SU-DHL-6 (cell line): ENCODE measurements at regions not wholly inside any gene's neighbourhood (a gene's known extent, or its start where the extent isn't known, plus 50 kb on each side); places are given as distances from the start of the nearest gene placed in this dataset.

Source experiments
- H2AFZ ChIP-seq: fragments of 200-600 bp; sonication (generic); 2 replicates; pipeline ENCODE4 v1.6.1; 2014; ENCODE audit warnings: low read depth, mild to moderate bottlenecking, moderate library complexity, mixed read lengths, antibody characterized with exemption, low read length; ENCODE audit not compliant: severe bottlenecking
- H3F3A ChIP-seq: fragments of 200-600 bp; shearing (Covaris generic); 2 replicates; pipeline ENCODE4 v1.6.0; 2016; ENCODE audit warnings: antibody characterized with exemption, mild to moderate bottlenecking; ENCODE audit not compliant: insufficient read depth
- H3K27ac ChIP-seq: fragments of 200-600 bp; sonication (generic); 2 replicates; pipeline ENCODE4 v1.5.1; 2016; ENCODE audit warnings: low read depth, mild to moderate bottlenecking, low read length, moderate library complexity, mixed read lengths
- H3K27me3 ChIP-seq: fragments of 200-600 bp; sonication (generic), shearing (Covaris generic); 2 replicates; pipeline ENCODE4 v1.6.0; 2014; ENCODE audit warnings: mild to moderate bottlenecking, low read length
- H3K36me3 ChIP-seq: fragments of 200-600 bp; sonication (generic); 2 replicates; pipeline ENCODE4 v1.6.1; 2014; ENCODE audit warnings: mild to moderate bottlenecking, low read length, mixed read lengths
- H3K4me2 ChIP-seq: fragments of 300-600, 200-600 bp; shearing (Covaris generic), sonication (generic); 2 replicates; pipeline ENCODE4 v1.6.0; 2014; ENCODE audit warnings: low read length, low read depth, mild to moderate bottlenecking; ENCODE audit not compliant: poor library complexity, severe bottlenecking
- H3K4me3 ChIP-seq: fragments of 200-600 bp; sonication (generic); 2 replicates; pipeline ENCODE4 v1.5.1; 2014; ENCODE audit warnings: antibody characterized with exemption, low read length, mild to moderate bottlenecking, mixed read lengths; ENCODE audit not compliant: insufficient read depth, poor library complexity, severe bottlenecking
- H3K79me2 ChIP-seq: fragments of 200-600 bp; sonication (generic); 2 replicates; pipeline ENCODE4 v1.6.1; 2014; ENCODE audit warnings: mild to moderate bottlenecking, low read length, moderate library complexity; ENCODE audit not compliant: insufficient read depth
- H3K9ac ChIP-seq: fragments of 200-600 bp; sonication (generic); 2 replicates; pipeline ENCODE4 v1.7.0; 2014; ENCODE audit warnings: mild to moderate bottlenecking, low read length
- H3K9me2 ChIP-seq: fragments of 200-600 bp; sonication (generic); replicated peaks from 2 replicates; pipeline ENCODE4 v1.6.1; 2014; ENCODE audit warnings: low read length; ENCODE audit not compliant: insufficient read depth
- H3K9me3 ChIP-seq: fragments of 200-600 bp; sonication (generic); 2 replicates; pipeline ENCODE4 v1.6.1; 2014; ENCODE audit warnings: low read length, mixed read lengths; ENCODE audit not compliant: insufficient read depth
- H4K20me1 ChIP-seq: fragments of 200-600 bp; sonication (generic); 2 replicates; pipeline ENCODE4 v1.6.1; 2014; ENCODE audit warnings: low read depth, mild to moderate bottlenecking, antibody characterized with exemption, low read length, moderate library complexity, mixed read lengths
- EZH2phosphoT487 ChIP-seq: fragments of 200-600 bp; sonication (generic), shearing (Covaris generic); conservative IDR thresholded peaks from 2 replicates; pipeline ENCODE4 v1.6.1; 2018; ENCODE audit warnings: mild to moderate bottlenecking, antibody characterized with exemption, low read length, moderate library complexity, mixed read lengths
- TF ChIP-seq, protein P1 (sequence below): fragments of 200-600 bp; sonication (generic); IDR thresholded peaks from one replicate; pipeline ENCODE4 v1.5.1; 2017; ENCODE audit warnings: antibody characterized with exemption, mild to moderate bottlenecking, low read length, moderate library complexity; ENCODE audit not compliant: insufficient read depth, poor library complexity, severe bottlenecking

DNA sequence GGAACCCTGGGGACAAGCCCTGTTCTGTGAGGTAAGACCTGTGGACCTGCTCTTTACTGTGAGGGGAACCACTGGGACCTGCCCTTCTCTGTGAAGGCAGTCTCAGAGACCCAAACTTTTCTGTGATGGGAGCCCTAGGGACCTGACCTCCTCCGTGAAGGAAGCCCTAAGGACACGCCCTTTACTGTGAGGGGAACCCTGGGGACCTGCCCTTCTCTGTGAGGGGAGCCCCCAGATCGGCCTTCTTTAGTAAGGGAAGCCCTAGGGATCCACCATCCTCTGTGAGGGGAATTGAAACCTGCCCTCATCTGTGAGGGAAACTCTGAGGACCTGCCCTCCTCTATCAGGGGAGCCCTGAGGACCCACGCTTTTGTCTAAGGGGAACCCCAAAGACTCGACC is 343.5 kb downstream of the UQCRFS1 start:
- H3K9ac ChIP-seq: no peak overlapping the region
- no peaks in the 10 kb centered on the region for H3K79me2 ChIP-seq
- TF ChIP-seq, protein P1, sequence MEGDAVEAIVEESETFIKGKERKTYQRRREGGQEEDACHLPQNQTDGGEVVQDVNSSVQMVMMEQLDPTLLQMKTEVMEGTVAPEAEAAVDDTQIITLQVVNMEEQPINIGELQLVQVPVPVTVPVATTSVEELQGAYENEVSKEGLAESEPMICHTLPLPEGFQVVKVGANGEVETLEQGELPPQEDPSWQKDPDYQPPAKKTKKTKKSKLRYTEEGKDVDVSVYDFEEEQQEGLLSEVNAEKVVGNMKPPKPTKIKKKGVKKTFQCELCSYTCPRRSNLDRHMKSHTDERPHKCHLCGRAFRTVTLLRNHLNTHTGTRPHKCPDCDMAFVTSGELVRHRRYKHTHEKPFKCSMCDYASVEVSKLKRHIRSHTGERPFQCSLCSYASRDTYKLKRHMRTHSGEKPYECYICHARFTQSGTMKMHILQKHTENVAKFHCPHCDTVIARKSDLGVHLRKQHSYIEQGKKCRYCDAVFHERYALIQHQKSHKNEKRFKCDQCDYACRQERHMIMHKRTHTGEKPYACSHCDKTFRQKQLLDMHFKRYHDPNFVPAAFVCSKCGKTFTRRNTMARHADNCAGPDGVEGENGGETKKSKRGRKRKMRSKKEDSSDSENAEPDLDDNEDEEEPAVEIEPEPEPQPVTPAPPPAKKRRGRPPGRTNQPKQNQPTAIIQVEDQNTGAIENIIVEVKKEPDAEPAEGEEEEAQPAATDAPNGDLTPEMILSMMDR: no peak
- no peak for TF ChIP-seq EZH2phosphoT487
- no peaks in the 10 kb centered on the region for H3K9me2 ChIP-seq
- no peak overlapping the region for H2AFZ ChIP-seq
- H3K4me3 ChIP-seq: no peak overlapping the region
- no peaks in the 10 kb centered on the region for H3K36me3 ChIP-seq
- no peak overlapping the region for H3K27ac ChIP-seq
- no peaks in the 10 kb centered on the region for H3F3A ChIP-seq
- no peak overlapping the region for H3K4me2 ChIP-seq
- no peaks in the 10 kb centered on the region for H3K9me3 ChIP-seq
- no peaks in the 10 kb centered on the region for H4K20me1 ChIP-seq
- no peaks in the 10 kb centered on the region for H3K27me3 ChIP-seq

DNA sequence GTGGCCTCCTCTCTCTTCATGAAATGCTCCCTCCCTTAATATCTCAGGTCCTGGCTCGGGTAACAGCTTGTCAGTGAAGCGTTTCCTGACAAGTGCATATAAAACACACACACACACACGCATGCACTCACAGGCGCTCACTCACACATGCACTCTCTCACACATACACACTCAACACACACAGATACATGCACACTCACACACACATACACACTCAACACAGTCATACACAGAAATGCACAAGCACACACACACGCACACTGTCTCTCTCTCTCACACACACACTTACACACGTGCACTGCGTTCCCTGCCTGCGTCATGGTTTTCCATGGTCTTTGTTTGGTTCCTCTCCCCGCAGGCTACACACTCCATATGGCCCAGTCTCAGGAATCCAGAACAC is 344.1 kb downstream of the UQCRFS1 start:
- TF ChIP-seq, protein P1: no peak
- TF ChIP-seq EZH2phosphoT487: no peak

GRCh38 chr19:28867978-28868377 is 345.0 kb downstream of the UQCRFS1 start:
- Histone ChIP-seq H3K9me3 (no peaks in the 10 kb centered on the region), H2AFZ (no peak overlapping the region), H3K36me3 (no peaks in the 10 kb centered on the region), H3K9me2 (no peaks in the 10 kb centered on the region), H3K27ac (no peak overlapping the region), H3K79me2 (no peaks in the 10 kb centered on the region), H3K4me2 (no peak overlapping the region), H3K4me3 (no peak overlapping the region), H3K27me3 (no peaks in the 10 kb centered on the region), H3F3A (no peaks in the 10 kb centered on the region), H4K20me1 (no peaks in the 10 kb centered on the region), H3K9ac (no peak overlapping the region)
- TF ChIP-seq, protein P1: no peak
- no peak for TF ChIP-seq EZH2phosphoT487

More for the DNA sequence above, 344.1 kb downstream of the UQCRFS1 start:
- Histone ChIP-seq H3F3A (no peaks in the 10 kb centered on the region), H3K4me2 (no peak overlapping the region), H3K4me3 (no peak overlapping the region), H4K20me1 (no peaks in the 10 kb centered on the region), H3K36me3 (no peaks in the 10 kb centered on the region), H3K27me3 (no peaks in the 10 kb centered on the region), H3K9me3 (no peaks in the 10 kb centered on the region), H3K9me2 (no peaks in the 10 kb centered on the region), H3K27ac (no peak overlapping the region), H2AFZ (no peak overlapping the region), H3K9ac (no peak overlapping the region), H3K79me2 (no peaks in the 10 kb centered on the region)

DNA sequence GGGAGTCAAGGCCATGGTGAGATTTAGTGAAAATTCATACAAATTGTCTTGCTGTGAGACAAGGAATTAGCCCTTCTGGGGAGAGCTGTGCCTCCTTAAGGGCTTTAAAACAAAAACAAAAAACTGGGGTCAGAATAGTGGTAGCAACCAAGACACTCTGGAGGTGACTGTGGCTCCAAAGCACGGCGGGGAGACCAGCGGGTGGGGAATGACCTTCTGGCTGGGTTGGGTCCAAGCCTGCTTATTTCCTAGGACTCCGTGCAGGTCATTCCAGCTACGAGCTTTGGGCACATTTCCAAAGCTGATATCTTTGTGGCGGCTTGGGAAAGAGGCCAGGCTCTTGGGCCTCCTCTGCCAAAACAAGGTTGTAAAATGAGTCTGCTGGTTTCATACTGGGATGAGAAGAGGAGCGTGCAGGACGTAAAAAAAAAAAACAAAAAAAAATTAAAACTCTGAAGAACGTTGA is 348.3 kb downstream of the UQCRFS1 start:
- H4K20me1 ChIP-seq: no peaks in the 10 kb centered on the region
- no peaks in the 10 kb centered on the region for H3K9me2 ChIP-seq
- H3K27ac ChIP-seq: no peak overlapping the region
- no peak overlapping the region for H3K4me3 ChIP-seq
- H3F3A ChIP-seq: no peaks in the 10 kb centered on the region
- H3K27me3 ChIP-seq: no peaks in the 10 kb centered on the region
- H3K36me3 ChIP-seq: no peaks in the 10 kb centered on the region
- H3K9me3 ChIP-seq: no peaks in the 10 kb centered on the region
- H3K79me2 ChIP-seq: no peaks in the 10 kb centered on the region
- no peak overlapping the region for H3K9ac ChIP-seq
- no peak overlapping the region for H3K4me2 ChIP-seq
- no peak overlapping the region for H2AFZ ChIP-seq
- TF ChIP-seq EZH2phosphoT487: no peak
- TF ChIP-seq, protein P1: no peak
